C4-2B (cell line): ENCODE measurements at regions not wholly inside any gene's neighbourhood (a gene's known extent, or its start where the extent isn't known, plus 50 kb on each side); places are given as distances from the start of the nearest gene placed in this dataset.

Source experiments
- ZFX ChIP-seq: fragments of 450-650 bp; IDR thresholded peaks from 2 replicates; pipeline ENCODE4 v1.6.1; 2017
- TF ChIP-seq, protein P1 (sequence below): fragments of 450-650 bp; conservative IDR thresholded peaks from 2 replicates; pipeline ENCODE4 v1.5.1; 2017; ENCODE audit warnings: mild to moderate bottlenecking

DNA sequence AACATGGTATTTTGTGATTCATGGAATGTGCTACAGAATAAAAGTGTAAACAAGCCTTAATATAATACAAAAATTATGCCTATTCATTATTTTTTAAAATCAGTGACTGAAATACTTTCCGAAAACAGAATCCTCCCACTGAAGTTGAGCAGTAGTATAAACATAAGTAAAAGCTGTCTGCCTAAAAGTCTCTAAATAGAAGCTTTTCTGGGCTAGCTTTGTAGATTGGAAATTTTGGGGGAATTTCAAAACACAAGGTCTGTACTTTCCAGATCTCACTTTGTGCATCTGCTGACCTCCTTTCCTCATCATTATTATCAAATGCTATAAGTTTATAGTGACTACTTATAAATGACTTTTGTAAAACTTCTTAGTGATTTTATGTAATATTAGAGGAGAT is 80.4 kb upstream of the TRHDE start:
- TF ChIP-seq, protein P1, sequence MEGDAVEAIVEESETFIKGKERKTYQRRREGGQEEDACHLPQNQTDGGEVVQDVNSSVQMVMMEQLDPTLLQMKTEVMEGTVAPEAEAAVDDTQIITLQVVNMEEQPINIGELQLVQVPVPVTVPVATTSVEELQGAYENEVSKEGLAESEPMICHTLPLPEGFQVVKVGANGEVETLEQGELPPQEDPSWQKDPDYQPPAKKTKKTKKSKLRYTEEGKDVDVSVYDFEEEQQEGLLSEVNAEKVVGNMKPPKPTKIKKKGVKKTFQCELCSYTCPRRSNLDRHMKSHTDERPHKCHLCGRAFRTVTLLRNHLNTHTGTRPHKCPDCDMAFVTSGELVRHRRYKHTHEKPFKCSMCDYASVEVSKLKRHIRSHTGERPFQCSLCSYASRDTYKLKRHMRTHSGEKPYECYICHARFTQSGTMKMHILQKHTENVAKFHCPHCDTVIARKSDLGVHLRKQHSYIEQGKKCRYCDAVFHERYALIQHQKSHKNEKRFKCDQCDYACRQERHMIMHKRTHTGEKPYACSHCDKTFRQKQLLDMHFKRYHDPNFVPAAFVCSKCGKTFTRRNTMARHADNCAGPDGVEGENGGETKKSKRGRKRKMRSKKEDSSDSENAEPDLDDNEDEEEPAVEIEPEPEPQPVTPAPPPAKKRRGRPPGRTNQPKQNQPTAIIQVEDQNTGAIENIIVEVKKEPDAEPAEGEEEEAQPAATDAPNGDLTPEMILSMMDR: no peak
- no peak for TF ChIP-seq ZFX
